ENCODE measurements at regions not wholly inside any gene's neighbourhood (a gene's known extent, or its start where the extent isn't known, plus 50 kb on each side); places are given as distances from the start of the nearest gene placed in this dataset.

GRCh38 chr6:5941188-5941587 is 65.5 kb downstream of the NRN1 start:
- TF ChIP-seq CTCF (IDR thresholded peaks at IDR 0.05) (no peak), CDX4 (CRISPR knock-in tag; IDR thresholded peaks at IDR 0.05; ENCODE audit: borderline replicate concordance) (no peak), ZNF317 (CRISPR knock-in tag; IDR thresholded peaks at IDR 0.05; ENCODE audit: borderline replicate concordance, low read depth) (no peak), IRF2 (CRISPR knock-in tag; IDR thresholded peaks at IDR 0.05; ENCODE audit: borderline replicate concordance, low read depth) (no peak), MAX (CRISPR knock-in tag; IDR thresholded peaks at IDR 0.05) (no peak), TEAD4 (CRISPR knock-in tag; IDR thresholded peaks at IDR 0.05) (no peak), USF1 (CRISPR knock-in tag; IDR thresholded peaks at IDR 0.05) (no peak), IRF1 (CRISPR knock-in tag; IDR thresholded peaks at IDR 0.05) (no peak), ZMAT4 (CRISPR knock-in tag; IDR thresholded peaks at IDR 0.05) (no peak), ATF2 (CRISPR knock-in tag; IDR thresholded peaks at IDR 0.05; ENCODE audit: borderline replicate concordance, low read depth) (no peak), ZNF263 (CRISPR knock-in tag; IDR thresholded peaks at IDR 0.05; ENCODE audit: low read depth) (no peak), NR1H2 (CRISPR knock-in tag; IDR thresholded peaks at IDR 0.05) (no peak)

Data from WTC11 (cell line).